Activated CD4-positive, CD25-positive, alpha-beta regulatory T cell treated with anti-CD3 and anti-CD28 coated beads, Interleukin-2, amount 50 U/mL, for 16 hours (primary cell): ENCODE measurements at regions not wholly inside any gene's neighbourhood (a gene's known extent, or its start where the extent isn't known, plus 50 kb on each side); places are given as distances from the start of the nearest gene placed in this dataset.
"Not testable (repeated sequence)": the region's sequence is repeated elsewhere in the genome, so short reads cannot be mapped to it uniquely, and the experiment has no call there.

Experiments
- DNase-seq: peaks from one replicate; pipeline ENCODE4 v3.0.0-alpha.2; 2020; ENCODE audit warnings: low read depth, low spot score

DNA sequence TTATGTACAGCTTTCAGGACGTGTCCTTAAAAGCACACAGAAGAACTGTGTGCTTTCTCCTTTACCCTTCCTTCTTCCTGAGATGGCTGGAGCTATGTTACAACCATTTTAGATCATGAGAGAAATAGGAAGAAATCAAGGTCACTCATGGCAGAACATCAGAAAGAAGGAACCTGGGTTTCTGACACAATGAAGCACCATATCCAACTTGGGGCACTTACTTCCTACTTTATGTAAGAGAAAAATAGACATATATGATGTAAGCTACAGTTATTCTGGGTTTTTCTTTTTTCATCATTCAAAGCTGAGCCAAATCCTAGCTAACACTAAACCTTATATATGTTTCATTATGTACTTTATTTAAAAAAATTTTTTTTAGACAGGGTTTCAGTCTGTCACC, 79.5 kb downstream of the FAM161A start:
- no peak for DNase-seq

DNA sequence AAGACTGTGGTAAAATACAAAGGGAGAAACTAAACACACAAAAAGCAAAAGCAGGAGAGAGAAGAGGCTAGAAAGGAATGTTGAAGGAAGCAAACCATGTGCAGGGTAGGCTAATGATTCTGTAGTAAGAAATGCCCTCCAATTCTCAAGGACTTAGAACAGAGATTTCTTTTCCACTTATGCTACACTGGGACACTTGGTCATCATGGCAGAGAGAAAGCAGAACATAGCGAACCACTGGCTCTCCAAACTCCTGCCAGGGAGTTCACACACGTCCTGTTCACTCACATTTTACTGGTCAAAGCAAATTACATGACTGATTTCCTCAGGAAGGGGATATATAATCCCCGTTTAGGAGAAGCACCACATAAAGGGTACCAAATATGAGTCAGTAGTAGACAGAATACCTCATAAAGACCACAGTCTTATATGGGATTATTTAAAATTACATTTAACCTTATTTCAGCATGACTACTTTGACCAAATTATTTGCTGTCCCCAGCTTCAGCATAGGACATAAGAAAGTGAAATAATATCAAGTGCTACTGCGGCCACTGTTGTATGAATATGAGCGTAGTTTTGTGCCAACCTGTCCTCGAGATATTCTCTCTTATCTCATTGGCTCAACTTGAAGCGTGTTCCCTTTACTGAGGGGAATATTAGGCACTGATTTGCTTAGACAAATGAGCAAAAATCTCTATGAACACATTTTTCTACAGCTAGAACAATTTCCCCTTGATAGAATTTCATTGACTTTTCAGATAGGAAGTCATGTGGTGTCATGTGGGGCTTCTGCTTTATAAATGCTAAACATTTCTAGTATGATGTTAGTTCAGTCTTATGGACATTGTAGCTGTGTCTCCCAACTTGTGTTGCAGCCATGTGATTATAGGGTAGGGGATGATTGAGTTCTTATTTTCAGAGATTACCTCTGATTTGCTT, 81.7 kb downstream of the FAM161A start:
- DNase-seq: no peak

DNA sequence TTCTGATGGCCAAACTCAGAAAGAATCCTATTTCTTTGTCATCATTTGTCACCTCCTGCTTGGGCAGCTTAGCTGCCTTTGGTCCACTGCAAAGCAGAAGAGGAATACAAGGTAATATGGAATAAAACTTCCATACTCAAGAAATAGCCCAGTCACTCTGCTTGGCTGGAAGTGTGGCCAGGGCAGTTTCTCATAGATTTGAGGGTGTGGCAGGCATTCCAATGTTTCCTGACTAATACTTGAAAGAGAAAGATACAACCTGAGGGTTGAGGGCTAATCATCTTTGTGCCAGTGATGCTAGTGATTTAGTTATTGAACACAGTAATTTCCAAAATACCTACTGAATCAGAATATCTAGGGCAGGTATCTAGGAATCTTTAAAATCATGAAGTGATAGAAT, 83.1 kb downstream of the FAM161A start:
- no peak for DNase-seq

DNA sequence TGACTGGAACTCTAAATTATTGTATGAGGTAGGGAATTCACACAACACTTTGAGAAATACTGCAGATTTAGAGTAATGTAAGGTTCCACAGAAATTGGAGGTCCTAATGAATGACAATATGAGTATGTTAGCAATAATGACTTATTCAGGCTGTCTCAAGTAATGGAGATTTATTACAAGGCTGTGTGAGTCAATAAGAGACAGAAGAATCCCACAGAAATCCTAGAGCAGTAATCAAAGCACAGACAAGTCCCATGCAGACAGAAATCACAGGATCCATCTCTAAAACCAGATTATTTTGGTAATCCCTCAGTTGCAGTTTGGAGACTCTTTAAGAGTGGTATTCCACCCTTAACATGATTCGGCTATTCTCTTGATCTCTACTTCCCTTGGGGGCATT, 83.6 kb downstream of the FAM161A start:
- no peak for DNase-seq

DNA sequence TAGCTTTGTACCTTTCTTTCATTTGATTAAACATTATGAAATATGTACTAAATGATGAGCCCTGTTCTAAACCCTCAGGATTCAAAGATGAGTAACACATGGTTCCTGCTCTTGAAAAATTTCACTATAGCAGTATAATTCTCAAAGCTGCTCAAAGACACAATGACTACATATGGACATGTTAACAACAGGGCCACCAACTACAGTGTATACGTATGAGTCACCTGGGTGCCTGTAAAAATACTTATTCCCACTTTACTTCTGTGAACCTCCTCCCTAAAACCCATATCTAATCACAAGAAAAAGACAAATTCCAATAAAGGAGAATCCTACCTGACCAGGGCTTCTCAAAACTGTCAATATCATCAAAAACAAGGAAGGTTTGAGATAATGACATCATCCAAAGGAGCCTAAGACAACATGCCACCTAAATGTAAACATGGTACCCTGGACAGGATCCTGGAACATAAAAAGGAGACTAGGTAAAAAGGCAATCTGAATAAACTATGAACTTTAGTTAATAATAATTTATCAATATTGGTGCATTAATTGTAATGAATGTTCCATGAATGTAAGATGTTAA, 84.7 kb downstream of the FAM161A start:
- no peak for DNase-seq

DNA sequence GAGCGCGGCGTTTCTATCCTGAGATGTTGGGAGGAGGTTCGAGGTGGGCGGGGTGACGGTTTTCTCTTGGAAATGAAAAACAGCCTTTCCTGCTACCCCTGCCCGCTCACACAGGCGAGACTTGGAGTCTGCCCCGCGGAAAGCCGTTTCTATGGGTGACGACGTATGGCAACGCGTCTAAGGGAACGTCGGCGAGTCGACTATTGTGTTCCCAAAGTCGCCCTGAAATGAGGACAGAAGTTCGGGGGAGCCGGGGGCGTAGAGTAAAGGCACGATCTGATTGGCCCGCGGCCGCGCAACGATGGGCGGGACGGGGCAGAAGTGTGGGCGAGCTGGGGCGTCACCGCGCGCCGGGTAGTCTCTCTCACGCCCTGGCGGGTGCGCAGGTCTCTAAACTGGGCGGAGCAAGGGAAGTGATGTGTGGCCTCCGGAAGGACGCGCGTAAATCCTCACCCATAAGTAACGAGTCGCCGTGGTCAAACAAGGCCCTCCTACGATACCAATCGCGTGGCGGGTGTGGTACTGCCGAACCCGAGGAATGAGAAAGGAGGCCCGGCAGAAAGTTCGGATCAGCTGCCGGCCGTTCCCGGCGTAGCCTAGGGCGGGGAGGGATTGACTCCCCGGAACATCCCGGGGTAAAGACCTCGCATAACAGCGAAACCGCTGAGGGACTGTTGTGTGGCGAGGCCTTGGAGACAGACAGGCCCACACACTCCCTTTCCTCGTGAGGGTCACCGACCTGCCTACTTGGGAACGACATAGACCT, 89.6 kb downstream of the FAM161A start:
- DNase-seq: peak; percentile 92

DNA sequence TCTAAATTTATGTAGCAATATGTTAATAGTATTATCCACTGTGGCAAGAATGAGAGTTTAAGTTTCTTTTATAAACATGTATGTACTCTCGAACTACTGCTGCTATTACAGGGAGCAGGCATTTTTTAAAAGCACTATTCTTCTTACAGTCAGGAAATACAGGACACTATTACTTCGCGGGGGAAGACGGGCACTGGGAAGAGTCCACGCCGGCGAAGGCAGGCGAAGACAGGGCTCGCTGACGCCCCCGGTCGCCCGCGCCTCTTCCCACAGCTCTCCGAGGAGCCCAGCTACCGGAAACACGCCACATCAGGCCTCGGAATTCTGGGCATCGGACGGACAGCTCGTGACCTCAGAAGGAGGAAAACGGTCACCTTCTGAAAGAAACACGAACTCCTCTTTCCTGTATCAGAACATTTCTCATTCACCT, 90.2 kb downstream of the FAM161A start:
- DNase-seq: no peak

DNA sequence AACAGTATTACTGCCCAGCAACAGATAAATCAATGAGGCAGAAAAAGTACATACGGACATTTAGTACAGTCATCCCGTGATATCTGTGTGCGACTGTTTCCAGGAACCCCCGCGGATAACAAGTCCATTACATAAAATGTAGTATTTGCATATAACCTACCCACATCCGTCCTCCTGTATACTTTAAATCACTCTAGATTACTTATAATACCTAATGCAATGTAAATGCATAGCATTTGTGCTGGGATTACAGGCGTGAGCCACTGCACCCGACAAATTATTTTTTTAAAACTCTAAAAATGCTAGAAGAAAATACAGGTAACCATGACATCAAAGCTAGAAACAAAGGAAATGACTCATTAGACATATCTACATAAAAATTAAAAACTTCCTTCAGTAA, 91.6 kb downstream of the FAM161A start:
- DNase-seq: no peak

DNA sequence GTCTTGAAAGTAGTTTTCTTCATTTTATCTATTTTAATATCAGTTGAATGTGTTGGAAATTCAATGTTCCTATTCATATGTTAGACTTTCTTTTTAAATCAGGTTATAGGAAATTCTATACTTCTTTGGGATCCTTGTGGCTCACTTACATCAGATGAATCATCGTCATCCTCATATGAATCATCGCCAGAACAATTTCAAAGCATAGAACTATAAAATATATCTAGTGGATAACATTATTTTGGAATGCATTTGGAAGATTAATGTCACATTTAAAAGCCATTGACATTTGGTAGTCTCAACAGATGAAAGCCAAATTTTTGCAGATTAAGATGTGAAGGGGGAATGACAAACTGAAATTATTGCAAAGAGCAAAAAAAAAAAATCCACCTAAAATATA, 94.1 kb downstream of the FAM161A start:
- DNase-seq: no peak

DNA sequence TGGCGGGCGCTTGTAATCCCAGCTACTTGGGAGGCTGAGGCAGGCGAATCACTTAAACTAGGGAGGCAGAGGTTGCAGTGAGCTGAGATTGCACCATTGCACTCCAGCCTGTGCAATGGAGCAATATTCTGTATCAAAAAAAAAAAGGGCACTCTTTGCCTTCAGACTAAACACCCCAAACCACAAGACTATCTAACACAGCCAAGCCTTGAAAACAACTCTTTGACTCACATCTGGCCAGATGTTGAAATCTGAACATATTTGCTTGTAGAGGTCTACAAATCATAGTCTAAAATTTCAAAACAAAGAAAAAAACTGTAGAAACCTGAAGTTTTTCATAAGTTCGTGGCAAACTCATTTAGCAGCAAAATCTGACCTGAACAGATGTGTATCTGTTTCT, 94.9 kb downstream of the FAM161A start:
- DNase-seq: no peak

DNA sequence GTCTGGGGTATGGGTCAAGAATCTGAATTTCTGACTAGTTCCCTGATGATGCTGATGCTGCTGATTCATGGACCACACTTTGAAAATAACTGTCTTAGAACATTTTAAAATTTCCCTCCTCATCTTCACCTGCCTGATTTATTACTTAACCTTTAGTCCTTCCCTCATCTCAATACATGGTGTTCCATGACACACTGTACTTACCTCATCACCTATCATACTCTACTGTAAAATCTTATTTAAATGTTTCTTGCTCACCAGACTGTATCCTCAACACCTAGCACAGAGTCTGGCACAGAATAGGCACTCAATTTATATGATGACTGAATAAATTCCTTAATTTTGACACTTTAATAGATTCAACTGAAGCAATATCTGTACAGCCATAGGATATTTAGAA, 95.7 kb downstream of the FAM161A start:
- no peak for DNase-seq

DNA sequence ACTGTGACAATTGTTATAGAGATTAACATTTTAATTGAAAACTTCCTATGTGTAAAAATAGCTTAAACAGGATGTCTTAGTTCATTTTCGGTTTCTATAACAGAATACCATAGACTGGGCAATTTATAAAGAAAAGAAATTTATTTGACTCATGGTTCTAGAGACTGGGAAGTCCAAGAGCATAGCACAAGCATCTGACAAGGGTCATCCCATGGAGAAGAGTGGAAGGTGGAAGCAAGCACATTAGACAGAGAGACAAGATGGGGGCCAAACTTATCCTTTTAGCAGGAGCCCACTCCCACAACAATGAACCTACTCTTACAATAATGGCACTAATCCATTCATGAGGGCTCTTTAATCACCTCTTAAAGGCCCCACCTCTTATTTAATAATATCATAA, 100.3 kb downstream of the FAM161A start:
- no peak for DNase-seq

DNA sequence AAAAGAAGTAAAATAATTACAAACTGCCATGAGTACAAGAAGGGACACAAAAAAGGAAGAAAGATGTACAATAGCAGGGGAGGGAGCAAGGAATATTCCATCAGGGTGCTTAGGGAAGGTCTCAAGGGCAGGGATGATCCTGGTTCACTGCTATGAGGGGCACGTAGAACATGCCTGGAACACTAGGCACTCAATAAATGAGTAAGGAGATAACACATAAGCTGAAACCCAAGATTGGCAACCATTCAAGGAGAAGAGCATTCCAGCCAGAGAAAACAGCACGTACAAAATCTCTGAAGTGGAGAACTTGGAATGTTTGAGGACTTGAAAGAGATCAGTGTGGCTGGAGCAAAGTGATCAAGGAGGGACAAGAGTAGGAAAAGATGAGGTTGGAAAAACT, 103.2 kb downstream of the FAM161A start:
- no peak for DNase-seq

DNA sequence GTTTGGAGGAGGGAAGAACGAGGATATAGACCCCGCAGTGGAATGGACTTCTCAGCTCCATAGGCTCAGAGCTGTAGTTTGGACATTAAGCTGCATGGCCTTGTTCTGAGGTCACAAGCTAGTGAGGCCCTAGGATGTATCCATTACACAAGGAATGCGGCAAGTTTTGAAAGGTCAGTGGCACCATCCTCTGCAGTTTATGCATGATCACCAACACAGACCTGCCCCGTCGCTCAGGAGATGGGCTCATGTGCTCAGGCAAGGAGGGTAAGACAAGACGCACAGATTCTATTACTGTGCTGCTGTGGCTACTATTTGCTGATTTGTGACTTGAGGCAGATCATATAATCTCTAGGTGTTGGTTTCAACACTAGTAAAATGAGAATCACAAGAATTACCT, 110.9 kb downstream of the FAM161A start:
- no peak for DNase-seq

DNA sequence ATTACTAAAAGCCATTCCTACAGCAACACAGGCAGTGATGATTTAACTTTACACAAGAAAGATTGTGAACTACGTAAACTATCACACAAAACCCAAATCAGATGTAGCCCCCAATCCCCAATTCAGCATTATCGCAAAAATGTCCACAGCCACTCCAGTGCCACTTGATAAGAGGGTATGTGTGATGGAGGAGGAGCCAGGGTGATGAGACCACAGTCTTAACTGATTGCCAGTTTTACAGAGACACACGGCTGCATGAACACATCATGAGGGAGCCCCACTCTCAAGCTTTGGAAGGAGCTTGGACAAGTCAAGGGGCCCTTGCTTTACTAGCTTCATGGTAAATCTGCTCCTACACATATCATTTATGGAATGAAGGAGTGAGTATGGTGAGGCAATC, 116.0 kb downstream of the FAM161A start:
- no peak for DNase-seq

DNA sequence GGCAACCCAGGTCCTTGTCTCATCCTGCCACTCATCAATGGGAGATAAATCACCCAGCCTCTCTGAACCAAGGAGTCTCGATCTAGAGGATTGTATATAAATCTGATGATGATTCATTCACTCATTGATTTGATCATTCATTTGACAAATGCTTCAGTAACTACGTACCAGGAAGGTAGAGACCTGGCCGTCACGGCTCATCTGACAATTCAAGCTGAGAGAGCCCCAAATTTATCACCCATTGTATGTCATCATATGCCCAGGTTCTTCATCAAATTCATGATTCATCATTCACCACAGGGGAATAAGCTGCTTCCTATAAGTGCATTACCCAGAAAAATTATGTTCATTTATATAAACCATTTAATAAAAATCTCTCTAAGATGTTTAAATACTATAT, 116.9 kb downstream of the FAM161A start:
- no peak for DNase-seq

DNA sequence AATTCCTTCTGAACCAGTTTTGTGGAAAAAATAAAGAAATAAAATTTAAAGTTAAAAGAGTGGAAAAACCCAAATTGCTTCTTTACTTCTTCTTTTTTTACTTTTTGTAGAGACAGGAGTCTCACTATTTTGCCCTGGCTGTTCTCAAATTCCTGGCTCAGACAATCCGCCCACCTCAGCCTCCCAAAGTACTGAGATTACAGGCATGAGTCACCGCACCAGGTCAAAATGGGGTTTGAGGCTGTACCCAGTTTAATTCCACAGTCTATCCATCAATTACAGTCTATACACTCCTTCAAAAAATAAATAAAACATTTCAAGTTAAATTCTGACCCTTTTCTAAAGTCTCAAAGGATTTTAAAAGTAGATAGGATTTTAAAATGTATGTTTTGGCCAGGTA, 120.3 kb downstream of the FAM161A start:
- no peak for DNase-seq

DNA sequence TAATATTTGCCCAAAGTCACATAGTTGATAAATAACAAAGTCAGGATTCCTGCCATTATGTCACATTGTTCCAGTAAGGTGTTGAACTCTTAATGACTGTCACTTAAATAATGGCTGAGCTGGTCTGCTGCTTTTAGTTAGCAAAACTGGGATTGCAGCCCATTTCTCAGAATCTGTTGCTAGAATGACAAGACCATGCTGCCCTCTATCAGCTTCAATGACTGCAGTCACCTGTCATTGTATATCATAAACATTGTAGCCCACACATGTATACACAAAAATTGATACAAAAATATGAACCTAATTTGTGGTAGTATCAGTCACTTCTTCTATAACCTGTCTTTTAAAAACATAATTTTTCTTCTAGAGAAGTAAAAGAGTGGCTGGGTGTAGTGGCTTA, 121.1 kb downstream of the FAM161A start:
- no peak for DNase-seq

DNA sequence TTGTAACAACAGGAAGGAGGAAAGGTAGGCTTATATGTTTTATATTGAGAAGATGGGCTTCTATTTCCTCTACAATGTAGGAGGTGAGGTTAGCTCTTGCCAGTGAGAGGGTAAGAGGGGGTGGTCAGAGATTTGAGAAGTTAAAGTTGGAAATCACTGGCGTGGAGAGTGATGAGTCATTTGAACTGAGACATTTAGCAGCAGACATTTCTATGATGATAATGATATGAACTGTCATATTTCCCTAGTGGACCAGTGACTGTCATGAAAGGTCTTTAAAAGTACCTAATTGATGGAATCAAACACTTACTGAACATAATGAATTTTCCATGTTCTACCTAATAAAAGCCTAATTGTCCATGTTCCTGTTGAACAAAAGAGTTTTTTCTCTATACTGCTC, 126.1 kb downstream of the FAM161A start:
- DNase-seq: no peak

DNA sequence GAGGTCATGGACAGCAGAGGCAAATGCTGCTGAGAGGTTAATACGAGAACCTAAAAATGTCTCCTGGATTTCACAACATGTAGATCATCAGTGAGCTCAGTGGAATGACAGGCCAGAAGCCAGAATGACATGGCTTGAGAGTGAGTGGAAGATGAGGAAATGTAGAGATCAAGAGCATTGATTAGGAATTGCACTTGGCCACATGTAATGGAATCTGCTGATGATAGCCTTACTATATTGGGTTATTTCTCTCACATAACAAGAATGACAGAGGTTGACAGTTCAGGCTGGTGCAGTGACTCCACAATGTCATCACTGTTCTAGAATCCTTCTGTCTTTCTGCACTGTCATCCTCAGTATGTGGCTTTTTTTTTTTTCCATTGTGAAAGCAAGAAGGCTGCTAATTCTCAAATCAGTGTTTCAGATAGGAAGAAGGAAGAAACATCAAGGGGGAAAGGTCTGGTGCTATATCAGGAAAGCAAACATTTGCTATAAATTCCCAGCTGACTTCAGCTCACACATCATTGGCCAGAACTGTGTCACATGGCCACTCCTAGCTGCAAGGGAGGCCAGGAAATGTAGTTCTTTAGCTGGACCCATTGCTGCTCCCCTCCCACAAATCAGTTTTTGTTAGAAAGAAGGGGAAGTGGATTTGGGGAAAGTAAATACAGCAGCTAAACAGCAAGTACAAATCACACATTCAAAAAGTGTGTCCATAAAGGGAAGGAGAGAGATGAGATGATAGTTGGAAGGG, 127.2 kb downstream of the FAM161A start:
- no peak for DNase-seq

DNA sequence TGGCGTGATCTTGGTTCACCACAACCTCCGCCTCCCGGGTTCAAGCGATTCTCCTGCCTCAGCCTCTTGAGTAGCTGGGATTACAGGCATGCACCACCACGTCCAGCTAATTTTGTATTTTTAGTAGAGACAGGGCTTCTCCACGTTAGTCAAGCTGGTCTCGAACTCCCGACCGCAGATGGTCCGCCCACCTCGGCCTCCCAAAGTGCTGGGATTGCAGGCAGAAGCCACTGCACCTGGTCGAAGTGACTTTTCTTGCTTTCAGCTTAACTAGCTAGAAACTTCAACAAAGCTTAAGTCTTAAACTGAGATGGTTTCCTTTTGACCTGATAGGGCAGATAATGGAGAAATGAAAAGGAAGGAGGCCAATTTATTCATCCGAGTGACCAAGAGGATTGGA, 130.5 kb downstream of the FAM161A start:
- not testable (repeated sequence) for DNase-seq

DNA sequence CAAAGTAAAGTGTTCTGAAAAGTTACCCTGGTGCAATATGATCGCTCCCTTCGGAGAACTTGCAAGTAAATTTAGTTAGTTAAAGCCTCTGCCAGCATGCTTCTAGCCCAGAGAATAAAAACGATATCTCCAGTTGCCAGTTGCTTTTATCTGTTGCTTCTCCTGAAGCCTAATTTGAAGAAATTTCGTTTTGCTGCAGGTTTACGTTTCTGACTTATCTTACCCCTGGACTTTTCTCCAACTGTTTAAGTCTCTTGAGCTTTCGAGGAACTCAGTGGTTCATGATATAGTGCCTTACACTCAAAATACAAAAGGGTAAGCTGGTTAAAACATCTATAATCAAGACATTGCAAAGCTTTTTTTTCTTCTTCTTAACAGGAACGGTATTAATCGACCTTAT, 131.1 kb downstream of the FAM161A start:
- DNase-seq: no peak
